ENCODE measurements at regions not wholly inside any gene's neighbourhood (a gene's known extent, or its start where the extent isn't known, plus 50 kb on each side); places are given as distances from the start of the nearest gene placed in this dataset.

- Mint-ChIP-seq H3K27me3 (ENCODE audit: low read depth) (peaks cover 11% of the 10 kb centered on the region), H3K9me3 (no peaks in the 10 kb centered on the region), H3K4me3 (no peak overlapping the region), H3K4me1 (peaks cover 19% of the 10 kb centered on the region), H3K36me3 (no peaks in the 10 kb centered on the region), H3K27ac (no peak overlapping the region)
- ATAC-seq (no peak), DNase-seq (ENCODE audit: low spot score) (no peak)
- ChIA-PET CTCF (no interaction called here), POLR2A (no interaction called here)
- no peak for TF ChIP-seq IRF2 (CRISPR knock-in tag; IDR thresholded peaks at IDR 0.05; ENCODE audit: borderline replicate concordance, low read depth)
- TF ChIP-seq ZBTB43 (CRISPR knock-in tag; IDR thresholded peaks at IDR 0.05) = no peak
- TF ChIP-seq FOXP1 (CRISPR knock-in tag; IDR thresholded peaks at IDR 0.05; ENCODE audit: borderline replicate concordance) = no peak
- TF ChIP-seq ZNF263 (CRISPR knock-in tag; IDR thresholded peaks at IDR 0.05; ENCODE audit: low read depth) = no peak
- no peak for TF ChIP-seq ATF3 (CRISPR knock-in tag; conservative IDR thresholded peaks at IDR 0.05)
- TF ChIP-seq GRHL2 (CRISPR knock-in tag; IDR thresholded peaks at IDR 0.05; ENCODE audit: insufficient replicate concordance, severe bottlenecking) = no peak
- no peak for TF ChIP-seq MYBL2 (CRISPR knock-in tag; IDR thresholded peaks at IDR 0.05)
- TF ChIP-seq NR2C2 (CRISPR knock-in tag; IDR thresholded peaks at IDR 0.05) = no peak
- TF ChIP-seq ZMAT4 (CRISPR knock-in tag; IDR thresholded peaks at IDR 0.05) = no peak
- no peak for TF ChIP-seq STAT6 (CRISPR knock-in tag; conservative IDR thresholded peaks at IDR 0.05; ENCODE audit: low read depth)
- TF ChIP-seq ZNF232 (CRISPR knock-in tag; IDR thresholded peaks at IDR 0.05) = no peak
- no peak for TF ChIP-seq SOX15 (CRISPR knock-in tag; IDR thresholded peaks at IDR 0.05)
- TF ChIP-seq SMAD4 (CRISPR knock-in tag; IDR thresholded peaks at IDR 0.05) = no peak
- TF ChIP-seq CREM (CRISPR knock-in tag; IDR thresholded peaks at IDR 0.05) = no peak
- TF ChIP-seq MLX (CRISPR knock-in tag; IDR thresholded peaks at IDR 0.05) = no peak
- no peak for TF ChIP-seq AFF4 (CRISPR knock-in tag; IDR thresholded peaks at IDR 0.05; ENCODE audit: borderline replicate concordance)
Measured at GRCh38 chr2:236872981-236873380, 212.7 kb upstream of the COPS8 start.

GRCh38 chr2:236873636-236874035, 212.1 kb upstream of the COPS8 start:
- ChIA-PET CTCF (no interaction called here), POLR2A (no interaction called here)
- Mint-ChIP-seq H3K27ac (no peak overlapping the region), H3K4me1 (peaks cover 15% of the 10 kb centered on the region), H3K27me3 (ENCODE audit: low read depth) (peaks cover 11% of the 10 kb centered on the region), H3K9me3 (no peaks in the 10 kb centered on the region), H3K4me3 (no peak overlapping the region), H3K36me3 (no peaks in the 10 kb centered on the region)
- no peak for DNase-seq (ENCODE audit: low spot score)
- no peak for ATAC-seq
- TF ChIP-seq MYBL2 (CRISPR knock-in tag; IDR thresholded peaks at IDR 0.05) = no peak
- no peak for TF ChIP-seq NFYB (CRISPR knock-in tag; conservative IDR thresholded peaks at IDR 0.05; ENCODE audit: low read depth)
- no peak for TF ChIP-seq RORB (CRISPR knock-in tag; IDR thresholded peaks at IDR 0.05)
- no peak for TF ChIP-seq ATF3 (CRISPR knock-in tag; conservative IDR thresholded peaks at IDR 0.05)
- no peak for TF ChIP-seq ATF2 (CRISPR knock-in tag; IDR thresholded peaks at IDR 0.05; ENCODE audit: borderline replicate concordance, low read depth)
- TF ChIP-seq ETV6 (CRISPR knock-in tag; IDR thresholded peaks at IDR 0.05) = no peak
- TF ChIP-seq TEAD4 (CRISPR knock-in tag; IDR thresholded peaks at IDR 0.05) = no peak
- no peak for TF ChIP-seq E2F1 (CRISPR knock-in tag; IDR thresholded peaks at IDR 0.05)
- no peak for TF ChIP-seq CDX4 (CRISPR knock-in tag; IDR thresholded peaks at IDR 0.05; ENCODE audit: borderline replicate concordance)
- TF ChIP-seq CREM (CRISPR knock-in tag; IDR thresholded peaks at IDR 0.05) = no peak
